ENCODE measurements at regions not wholly inside any gene's neighbourhood (a gene's known extent, or its start where the extent isn't known, plus 50 kb on each side); places are given as distances from the start of the nearest gene placed in this dataset.
A peak's percentile ranks its signal among the peaks of the same experiment; 100 is the strongest.

DNA sequence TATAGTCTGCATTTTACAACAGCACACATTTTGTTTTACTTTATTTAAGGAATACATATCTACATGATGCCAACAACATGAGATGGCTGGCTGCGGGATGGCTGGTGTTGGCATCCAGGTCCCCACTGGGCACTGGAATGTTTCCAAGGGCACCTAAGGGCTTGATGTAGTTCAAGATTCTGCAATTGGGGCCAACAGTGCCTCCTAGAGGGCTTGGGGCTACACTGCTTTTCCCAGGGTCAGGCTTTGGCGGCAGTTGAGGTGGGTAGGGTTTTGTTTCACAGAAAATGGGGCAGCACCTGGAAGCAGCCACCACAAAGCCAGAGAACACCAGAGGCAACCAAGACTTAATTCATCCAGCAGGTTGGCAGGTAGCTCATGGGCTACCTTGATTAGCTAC is 166.7 kb upstream of the PRNP start:
- H3K4me3 ChIP-seq (ENCODE audit: low read depth, low read length): no peak overlapping the region
- no peaks in the 10 kb centered on the region for H3K79me2 ChIP-seq (ENCODE audit: control insufficient read depth, insufficient read depth, low read length, unreplicated experiment)
- H3K27ac ChIP-seq (ENCODE audit: low read depth, low read length): no peak overlapping the region
- peaks cover 7% of the 10 kb centered on the region for H3K4me1 ChIP-seq (ENCODE audit: control insufficient read depth, insufficient read depth, low read length, unreplicated experiment)
- no peaks in the 10 kb centered on the region for H3K36me3 ChIP-seq (ENCODE audit: insufficient read depth, low read length)
- no peak overlapping the region for H2AFZ ChIP-seq (ENCODE audit: low read length, unreplicated experiment)
- H3K27me3 ChIP-seq (ENCODE audit: insufficient read depth, low read length): no peaks in the 10 kb centered on the region

- Histone ChIP-seq H3K36me3 (ENCODE audit: insufficient read depth, low read length) (no peaks in the 10 kb centered on the region), H3K27me3 (ENCODE audit: insufficient read depth, low read length) (no peaks in the 10 kb centered on the region)
These were observed 169.4 kb upstream of the PRNP start for GRCh38 chr20:4516876-4517275.

GRCh38 chr20:4513720-4514119 is 172.5 kb upstream of the PRNP start:
- peak overlapping the region; percentile 93 for H3K27ac ChIP-seq (ENCODE audit: low read depth, low read length)
- no peaks in the 10 kb centered on the region for H3K27me3 ChIP-seq (ENCODE audit: insufficient read depth, low read length)
- peak overlapping the region; percentile 33; the same call in 1 of the 2 replicates for H3K4me3 ChIP-seq (ENCODE audit: low read depth, low read length)
- no peak overlapping the region for H2AFZ ChIP-seq (ENCODE audit: low read length, unreplicated experiment)
- H3K36me3 ChIP-seq (ENCODE audit: insufficient read depth, low read length): no peaks in the 10 kb centered on the region
- H3K4me1 ChIP-seq (ENCODE audit: control insufficient read depth, insufficient read depth, low read length, unreplicated experiment): peaks cover 36% of the 10 kb centered on the region
- no peaks in the 10 kb centered on the region for H3K79me2 ChIP-seq (ENCODE audit: control insufficient read depth, insufficient read depth, low read length, unreplicated experiment)

More at GRCh38 chr20:4516876-4517275, 169.4 kb upstream of the PRNP start:
- Histone ChIP-seq H3K4me3 (ENCODE audit: low read depth, low read length) (no peak overlapping the region), H3K4me1 (ENCODE audit: control insufficient read depth, insufficient read depth, low read length, unreplicated experiment) (peaks cover 30% of the 10 kb centered on the region), H3K79me2 (ENCODE audit: control insufficient read depth, insufficient read depth, low read length, unreplicated experiment) (no peaks in the 10 kb centered on the region), H3K27ac (ENCODE audit: low read depth, low read length) (no peak overlapping the region), H2AFZ (ENCODE audit: low read length, unreplicated experiment) (no peak overlapping the region)

DNA sequence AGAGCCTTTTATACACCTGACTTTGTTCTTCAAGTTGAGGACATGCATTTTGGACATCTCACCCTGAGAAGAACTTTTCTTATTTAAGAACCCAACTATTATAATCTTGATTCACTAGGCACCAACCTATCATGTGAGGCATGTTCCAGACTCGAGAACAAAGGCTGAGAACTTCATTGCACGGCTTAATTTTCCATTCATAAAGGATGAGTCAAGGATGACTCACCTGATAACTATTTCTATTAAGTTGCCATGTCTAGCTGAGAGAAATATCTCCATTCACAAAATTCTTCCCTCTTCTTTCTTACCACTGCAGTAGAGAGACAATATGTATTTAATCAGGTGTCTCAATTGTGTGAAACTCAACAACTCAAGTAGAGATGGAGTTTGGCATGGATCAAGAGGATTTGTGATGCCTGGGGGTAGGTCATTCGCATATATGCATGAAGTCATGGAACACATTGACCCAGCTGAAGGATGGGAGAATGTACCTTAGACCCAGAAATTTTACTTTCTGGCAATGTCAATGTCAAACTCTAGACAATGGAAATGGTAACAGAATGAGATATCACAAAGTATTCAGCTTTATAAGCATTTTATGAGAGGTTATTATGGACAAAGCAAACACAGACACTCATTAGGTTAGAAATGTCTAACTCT is 173.2 kb upstream of the PRNP start:
- H3K27ac ChIP-seq (ENCODE audit: low read depth, low read length): peak overlapping the region; percentile 93
- no peaks in the 10 kb centered on the region for H3K27me3 ChIP-seq (ENCODE audit: insufficient read depth, low read length)
- H3K36me3 ChIP-seq (ENCODE audit: insufficient read depth, low read length): no peaks in the 10 kb centered on the region
- H3K79me2 ChIP-seq (ENCODE audit: control insufficient read depth, insufficient read depth, low read length, unreplicated experiment): no peaks in the 10 kb centered on the region
- H3K4me1 ChIP-seq (ENCODE audit: control insufficient read depth, insufficient read depth, low read length, unreplicated experiment): peaks cover 38% of the 10 kb centered on the region
- peak overlapping the region; percentile 40 for H3K4me3 ChIP-seq (ENCODE audit: low read depth, low read length)
- no peak overlapping the region for H2AFZ ChIP-seq (ENCODE audit: low read length, unreplicated experiment)

DNA sequence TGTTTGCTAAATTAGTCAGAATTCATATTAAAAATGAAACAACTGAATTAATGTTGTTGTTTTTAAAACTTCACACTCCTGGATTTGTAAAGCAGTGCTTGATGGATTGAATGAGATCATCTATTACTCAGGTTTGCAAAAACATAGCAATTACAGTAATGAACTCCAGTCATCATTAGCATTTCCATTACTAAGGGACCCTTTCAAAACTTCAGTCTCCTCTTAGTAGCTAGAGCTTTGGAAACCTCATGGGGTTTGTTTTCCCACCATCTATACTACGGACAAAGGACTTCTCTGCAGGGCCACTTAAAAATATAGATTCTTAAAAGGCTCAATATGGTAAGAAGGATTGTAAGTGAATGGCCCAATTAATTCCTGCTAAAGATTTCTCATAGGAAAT is 174.5 kb upstream of the PRNP start:
- H3K4me3 ChIP-seq (ENCODE audit: low read depth, low read length): no peak overlapping the region
- H3K27me3 ChIP-seq (ENCODE audit: insufficient read depth, low read length): no peaks in the 10 kb centered on the region
- peaks cover 48% of the 10 kb centered on the region for H3K4me1 ChIP-seq (ENCODE audit: control insufficient read depth, insufficient read depth, low read length, unreplicated experiment)
- H3K36me3 ChIP-seq (ENCODE audit: insufficient read depth, low read length): no peaks in the 10 kb centered on the region
- H3K79me2 ChIP-seq (ENCODE audit: control insufficient read depth, insufficient read depth, low read length, unreplicated experiment): no peaks in the 10 kb centered on the region
- no peak overlapping the region for H2AFZ ChIP-seq (ENCODE audit: low read length, unreplicated experiment)
- H3K27ac ChIP-seq (ENCODE audit: low read depth, low read length): peak overlapping the region; percentile 93

DNA sequence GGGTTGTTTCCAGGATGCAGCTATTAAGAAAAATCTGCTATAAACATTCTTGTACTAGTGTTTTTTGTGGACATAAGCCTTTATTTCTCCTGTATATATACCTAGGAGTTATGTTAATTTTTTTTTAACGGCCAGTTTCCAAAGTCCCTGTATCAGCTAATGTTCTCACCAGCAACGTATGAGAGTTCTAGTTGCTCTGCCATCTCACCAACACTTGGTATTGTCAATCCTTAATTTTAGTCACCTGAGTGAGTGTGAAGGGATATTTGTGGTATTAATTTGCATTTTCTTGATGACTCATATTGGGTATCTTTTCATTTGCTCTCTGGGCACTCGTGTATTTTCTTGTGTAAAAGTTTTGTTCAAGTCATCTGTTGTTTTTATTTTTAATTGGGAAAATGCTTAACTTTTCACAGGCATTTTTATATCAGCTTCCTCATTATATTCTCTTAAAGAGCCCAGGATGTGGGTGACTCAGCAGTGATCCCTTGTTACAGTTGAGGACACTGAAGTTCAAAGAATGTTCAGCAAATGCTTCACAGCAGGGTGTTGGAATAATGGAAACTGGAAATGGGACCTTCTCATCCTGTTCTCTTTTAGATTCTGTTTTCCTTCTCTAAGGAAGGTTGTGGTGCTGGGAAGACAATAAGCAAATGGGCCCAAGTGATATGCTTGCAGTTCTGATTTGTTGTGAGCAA is 176.3 kb upstream of the PRNP start:
- H2AFZ ChIP-seq (ENCODE audit: low read length, unreplicated experiment): no peak overlapping the region

DNA sequence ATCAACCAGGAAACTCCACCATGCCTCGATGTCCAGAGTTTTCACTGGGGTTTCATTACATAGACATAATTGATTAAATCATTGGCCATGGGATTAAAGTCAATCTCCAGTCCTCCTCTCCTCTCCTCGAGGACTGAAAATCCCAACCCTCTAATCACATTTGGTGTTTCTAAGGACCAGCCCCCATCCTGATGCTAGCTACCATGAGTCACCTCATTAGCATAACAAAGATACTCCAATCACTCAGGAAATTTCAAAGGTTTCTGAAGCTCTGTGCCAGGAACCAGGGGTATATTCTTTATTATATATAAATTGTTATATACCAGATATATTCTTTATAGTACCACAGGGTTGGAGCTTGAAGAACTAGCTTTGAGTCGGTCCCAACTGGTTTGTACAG is 177.5 kb upstream of the PRNP start:
- 0 out of 2 replicates have a peak overlapping the region, but pooled peaks have one; percentile 90 for H3K27ac ChIP-seq (ENCODE audit: low read depth, low read length)
- H3K36me3 ChIP-seq (ENCODE audit: insufficient read depth, low read length): no peaks in the 10 kb centered on the region
- no peak overlapping the region for H2AFZ ChIP-seq (ENCODE audit: low read length, unreplicated experiment)

More for the DNA sequence above, 176.3 kb upstream of the PRNP start:
- Histone ChIP-seq H3K79me2 (ENCODE audit: control insufficient read depth, insufficient read depth, low read length, unreplicated experiment) (no peaks in the 10 kb centered on the region), H3K4me3 (ENCODE audit: low read depth, low read length) (no peak overlapping the region), H3K36me3 (ENCODE audit: insufficient read depth, low read length) (no peaks in the 10 kb centered on the region), H3K27me3 (ENCODE audit: insufficient read depth, low read length) (no peaks in the 10 kb centered on the region), H3K27ac (ENCODE audit: low read depth, low read length) (0 out of 2 replicates have a peak overlapping the region, but pooled peaks have one; percentile 4), H3K4me1 (ENCODE audit: control insufficient read depth, insufficient read depth, low read length, unreplicated experiment) (peaks cover 48% of the 10 kb centered on the region)

DNA sequence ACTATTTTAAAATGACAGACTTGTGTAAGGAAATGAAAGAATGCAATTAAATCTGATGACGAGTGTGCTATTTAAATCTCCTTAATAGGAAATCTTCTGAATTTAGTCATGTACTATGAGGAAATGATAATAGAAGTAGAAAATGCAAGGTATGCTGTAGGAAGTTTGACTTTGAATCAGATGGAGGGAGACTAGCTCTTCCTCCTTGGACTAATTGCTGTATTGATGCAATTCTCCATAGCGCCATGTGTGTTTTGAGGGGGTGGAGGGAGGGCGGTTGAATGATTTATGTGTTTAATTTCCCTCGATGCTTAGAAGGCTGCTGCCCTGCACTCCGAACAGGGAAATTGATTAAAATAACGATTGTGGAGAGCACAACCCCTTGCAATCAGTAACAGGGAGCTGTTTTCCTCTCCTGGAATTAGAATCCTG is 179.0 kb upstream of the PRNP start:
- H3K36me3 ChIP-seq (ENCODE audit: insufficient read depth, low read length): no peaks in the 10 kb centered on the region
- 0 out of 2 replicates have a peak overlapping the region, but pooled peaks have one; percentile 28 for H3K4me3 ChIP-seq (ENCODE audit: low read depth, low read length)
- H3K4me1 ChIP-seq (ENCODE audit: control insufficient read depth, insufficient read depth, low read length, unreplicated experiment): peaks cover 26% of the 10 kb centered on the region
- no peaks in the 10 kb centered on the region for H3K79me2 ChIP-seq (ENCODE audit: control insufficient read depth, insufficient read depth, low read length, unreplicated experiment)
- H3K27me3 ChIP-seq (ENCODE audit: insufficient read depth, low read length): no peaks in the 10 kb centered on the region
- H3K27ac ChIP-seq (ENCODE audit: low read depth, low read length): peak overlapping the region; percentile 90
- H2AFZ ChIP-seq (ENCODE audit: low read length, unreplicated experiment): peak overlapping the region; percentile 55

More for the DNA sequence above, 177.5 kb upstream of the PRNP start:
- H3K27me3 ChIP-seq (ENCODE audit: insufficient read depth, low read length): no peaks in the 10 kb centered on the region
- no peaks in the 10 kb centered on the region for H3K79me2 ChIP-seq (ENCODE audit: control insufficient read depth, insufficient read depth, low read length, unreplicated experiment)
- no peak overlapping the region for H3K4me3 ChIP-seq (ENCODE audit: low read depth, low read length)
- peaks cover 38% of the 10 kb centered on the region for H3K4me1 ChIP-seq (ENCODE audit: control insufficient read depth, insufficient read depth, low read length, unreplicated experiment)

GRCh38 chr20:4504814-4505213 is 181.4 kb upstream of the PRNP start:
- no peaks in the 10 kb centered on the region for H3K79me2 ChIP-seq (ENCODE audit: control insufficient read depth, insufficient read depth, low read length, unreplicated experiment)
- H2AFZ ChIP-seq (ENCODE audit: low read length, unreplicated experiment): no peak overlapping the region
- peaks cover 12% of the 10 kb centered on the region for H3K4me1 ChIP-seq (ENCODE audit: control insufficient read depth, insufficient read depth, low read length, unreplicated experiment)
- H3K27me3 ChIP-seq (ENCODE audit: insufficient read depth, low read length): no peaks in the 10 kb centered on the region
- H3K4me3 ChIP-seq (ENCODE audit: low read depth, low read length): no peak overlapping the region
- H3K27ac ChIP-seq (ENCODE audit: low read depth, low read length): no peak overlapping the region
- no peaks in the 10 kb centered on the region for H3K36me3 ChIP-seq (ENCODE audit: insufficient read depth, low read length)

GRCh38 chr20:4502756-4503155 is 183.5 kb upstream of the PRNP start:
- H3K27ac ChIP-seq (ENCODE audit: low read depth, low read length): no peak overlapping the region
- no peaks in the 10 kb centered on the region for H3K27me3 ChIP-seq (ENCODE audit: insufficient read depth, low read length)
- H2AFZ ChIP-seq (ENCODE audit: low read length, unreplicated experiment): no peak overlapping the region
- no peaks in the 10 kb centered on the region for H3K36me3 ChIP-seq (ENCODE audit: insufficient read depth, low read length)
- peaks cover 8% of the 10 kb centered on the region for H3K4me1 ChIP-seq (ENCODE audit: control insufficient read depth, insufficient read depth, low read length, unreplicated experiment)
- H3K4me3 ChIP-seq (ENCODE audit: low read depth, low read length): no peak overlapping the region
- no peaks in the 10 kb centered on the region for H3K79me2 ChIP-seq (ENCODE audit: control insufficient read depth, insufficient read depth, low read length, unreplicated experiment)

DNA sequence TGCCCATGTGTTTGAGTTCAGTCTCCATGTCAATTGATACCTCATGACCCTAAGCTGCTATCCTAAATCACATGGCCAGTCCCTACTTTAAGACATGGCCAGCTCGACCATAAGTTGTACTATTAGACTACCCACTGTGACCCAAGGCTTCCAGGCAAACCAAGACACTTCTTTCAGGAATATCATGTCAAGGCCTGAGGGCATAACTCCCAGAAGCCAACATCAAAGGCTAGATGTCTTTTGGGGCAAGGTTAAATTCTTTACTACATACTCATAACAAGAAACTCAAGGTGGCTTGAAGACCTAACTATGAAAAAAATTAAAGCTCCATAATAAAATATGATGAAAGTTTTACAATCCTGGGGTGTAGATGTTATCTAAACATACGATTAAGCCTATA is 192.9 kb upstream of the PRNP start:
- Histone ChIP-seq H3K27ac (ENCODE audit: low read depth, low read length) (no peak overlapping the region), H3K27me3 (ENCODE audit: insufficient read depth, low read length) (no peaks in the 10 kb centered on the region), H3K4me3 (ENCODE audit: low read depth, low read length) (no peak overlapping the region), H3K79me2 (ENCODE audit: control insufficient read depth, insufficient read depth, low read length, unreplicated experiment) (no peaks in the 10 kb centered on the region), H3K4me1 (ENCODE audit: control insufficient read depth, insufficient read depth, low read length, unreplicated experiment) (peaks cover 26% of the 10 kb centered on the region), H2AFZ (ENCODE audit: low read length, unreplicated experiment) (no peak overlapping the region), H3K36me3 (ENCODE audit: insufficient read depth, low read length) (no peaks in the 10 kb centered on the region)

Measured in ACC112 (cell line).